ENCODE measurements at regions not wholly inside any gene's neighbourhood (a gene's known extent, or its start where the extent isn't known, plus 50 kb on each side); places are given as distances from the start of the nearest gene placed in this dataset.

- peaks cover 0 to 9% (median 0%) of the 10 kb centered on the region in 3 donors for H3K4me1 ChIP-seq
- H3K36me3 ChIP-seq, result no peaks in the 10 kb centered on the region
- ATAC-seq, result no peak
- no peak overlapping the region for H3K4me3 ChIP-seq
- H3K27ac ChIP-seq, result no peak overlapping the region
- 82 to 86% methylated on average over 1 of the region's 1 CpG for WGBS, 2 donors (ENCODE audit: low coverage in 1 of 2)
- H3K9me3 ChIP-seq, result no peaks in the 10 kb centered on the region
- no peaks in the 10 kb centered on the region for H3K27me3 ChIP-seq
- TF ChIP-seq POLR2A (IDR thresholded peaks at IDR 0.05) (no peak), CTCF (IDR thresholded peaks at IDR 0.05) (no peak), POLR2AphosphoS5 (IDR thresholded peaks at IDR 0.05) (no peak), EP300 (IDR thresholded peaks at IDR 0.05) (no peak)
Observed at GRCh38 chr20:11852811-11853210, 64.9 kb upstream of the BTBD3 start.

- Histone ChIP-seq H3K36me3 (no peaks in the 10 kb centered on the region), H3K9me3 (no peaks in the 10 kb centered on the region), H3K4me1 (peaks cover 0 to 6% (median 0%) of the 10 kb centered on the region in 3 donors), H3K27me3 (no peaks in the 10 kb centered on the region), H3K27ac (no peak overlapping the region), H3K4me3 (no peak overlapping the region)
- no peak for ATAC-seq
- no peak for TF ChIP-seq POLR2A (IDR thresholded peaks at IDR 0.05)
- no peak for TF ChIP-seq EP300 (IDR thresholded peaks at IDR 0.05)
- no peak for TF ChIP-seq POLR2AphosphoS5 (IDR thresholded peaks at IDR 0.05)
- no peak for TF ChIP-seq CTCF (IDR thresholded peaks at IDR 0.05)
Observed at GRCh38 chr20:11853359-11853758, 64.3 kb upstream of the BTBD3 start.

- WGBS, 2 donors (ENCODE audit: low coverage in 1 of 2), result 43 to 45% methylated on average over 3 of the region's 3 CpGs
Observed at GRCh38 chr20:11861479-11861878, 56.2 kb upstream of the BTBD3 start.

GRCh38 chr20:11867291-11867919 is 50.3 kb upstream of the BTBD3 start:
- H3K27ac ChIP-seq, result no peak overlapping the region
- H3K4me3 ChIP-seq, result no peak overlapping the region
- 73 to 78% methylated on average over 6 of the region's 6 CpGs for WGBS, 2 donors (ENCODE audit: low coverage in 1 of 2)
- TF ChIP-seq POLR2AphosphoS5 (IDR thresholded peaks at IDR 0.05), result no peak
- no peak for TF ChIP-seq EP300 (IDR thresholded peaks at IDR 0.05)
- no peak for TF ChIP-seq POLR2A (IDR thresholded peaks at IDR 0.05)
- TF ChIP-seq CTCF (IDR thresholded peaks at IDR 0.05), result no peak
- H3K9me3 ChIP-seq, result no peaks in the 10 kb centered on the region
- no peaks in the 10 kb centered on the region for H3K4me1 ChIP-seq
- no peaks in the 10 kb centered on the region for H3K27me3 ChIP-seq
- no peak for ATAC-seq
- H3K36me3 ChIP-seq, result no peaks in the 10 kb centered on the region

More at GRCh38 chr20:11861479-11861878, 56.2 kb upstream of the BTBD3 start:
- Histone ChIP-seq H3K27me3 (no peaks in the 10 kb centered on the region), H3K36me3 (no peaks in the 10 kb centered on the region), H3K4me3 (no peak overlapping the region), H3K9me3 (no peaks in the 10 kb centered on the region), H3K27ac (no peak overlapping the region), H3K4me1 (no peaks in the 10 kb centered on the region)
- TF ChIP-seq CTCF (IDR thresholded peaks at IDR 0.05) (no peak), POLR2A (IDR thresholded peaks at IDR 0.05) (no peak), POLR2AphosphoS5 (IDR thresholded peaks at IDR 0.05) (no peak), EP300 (IDR thresholded peaks at IDR 0.05) (no peak)
- ATAC-seq, result no peak

Small RNA genes in the stretch of these regions (small RNA-seq; reads per million reads assigned to genes)
- gene AL080274.1 (0 reads per million in 4 donors), gene RN7SKP111 (0 reads per million in 4 donors)
